Islet precursor cell (in vitro differentiated cells): ENCODE measurements at regions not wholly inside any gene's neighbourhood (a gene's known extent, or its start where the extent isn't known, plus 50 kb on each side); places are given as distances from the start of the nearest gene placed in this dataset.
"Not testable (repeated sequence)": the region's sequence is repeated elsewhere in the genome, so short reads cannot be mapped to it uniquely, and the experiment has no call there.

Experiments
- DNase-seq: peaks from one replicate; pipeline ENCODE4 v3.0.0-alpha.2; 2018

- DNase-seq = no peak
Observed at GRCh38 chrX:73940893-73941470, 88.5 kb upstream of the XIST start.

GRCh38 chrX:73937843-73938242, 85.3 kb upstream of the XIST start:
- not testable (repeated sequence) for DNase-seq

- no peak for DNase-seq
Observed at GRCh38 chrX:73932522-73932921, 80.0 kb upstream of the XIST start.

GRCh38 chrX:73930300-73930699, 77.8 kb upstream of the XIST start:
- DNase-seq = no peak

GRCh38 chrX:73922856-73923455, 70.4 kb upstream of the XIST start:
- DNase-seq = no peak

- peak; percentile 68 for DNase-seq
Observed at GRCh38 chrX:73916931-73917667, 64.6 kb upstream of the XIST start.

- no peak for DNase-seq
Observed at GRCh38 chrX:73916489-73916888, 64.0 kb upstream of the XIST start.

GRCh38 chrX:73914792-73915191, 62.3 kb upstream of the XIST start:
- not testable (repeated sequence) for DNase-seq

GRCh38 chrX:73913580-73913979, 61.1 kb upstream of the XIST start:
- DNase-seq = no peak

GRCh38 chrX:73911946-73912345, 59.4 kb upstream of the XIST start:
- not testable (repeated sequence) for DNase-seq

- not testable (repeated sequence) for DNase-seq
Observed at GRCh38 chrX:73905749-73906374, 53.3 kb upstream of the XIST start.

- DNase-seq = no peak
Observed at GRCh38 chrX:73903941-73904340, 51.4 kb upstream of the XIST start.
